ENCODE measurements at regions not wholly inside any gene's neighbourhood (a gene's known extent, or its start where the extent isn't known, plus 50 kb on each side); places are given as distances from the start of the nearest gene placed in this dataset.

DNA sequence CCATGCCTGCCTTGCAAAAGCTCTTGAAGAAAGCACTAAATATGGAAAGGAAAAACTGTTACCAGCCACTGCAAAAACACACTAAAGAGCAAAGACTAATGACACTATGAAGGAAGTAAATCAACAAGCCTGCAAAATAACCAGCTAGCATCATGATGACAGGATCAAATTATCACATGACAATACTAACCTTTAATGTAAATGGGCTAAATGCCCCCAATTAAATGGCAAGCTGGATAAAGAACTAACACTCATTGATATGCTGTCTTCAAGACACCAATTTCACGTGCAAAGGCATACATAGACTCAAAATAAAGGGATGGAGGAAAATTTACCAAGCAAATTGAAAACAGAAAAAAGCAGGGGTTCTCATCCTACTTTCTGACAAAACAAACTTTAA, 231.8 kb upstream of the RGMB start:
- TF ChIP-seq, protein P1, sequence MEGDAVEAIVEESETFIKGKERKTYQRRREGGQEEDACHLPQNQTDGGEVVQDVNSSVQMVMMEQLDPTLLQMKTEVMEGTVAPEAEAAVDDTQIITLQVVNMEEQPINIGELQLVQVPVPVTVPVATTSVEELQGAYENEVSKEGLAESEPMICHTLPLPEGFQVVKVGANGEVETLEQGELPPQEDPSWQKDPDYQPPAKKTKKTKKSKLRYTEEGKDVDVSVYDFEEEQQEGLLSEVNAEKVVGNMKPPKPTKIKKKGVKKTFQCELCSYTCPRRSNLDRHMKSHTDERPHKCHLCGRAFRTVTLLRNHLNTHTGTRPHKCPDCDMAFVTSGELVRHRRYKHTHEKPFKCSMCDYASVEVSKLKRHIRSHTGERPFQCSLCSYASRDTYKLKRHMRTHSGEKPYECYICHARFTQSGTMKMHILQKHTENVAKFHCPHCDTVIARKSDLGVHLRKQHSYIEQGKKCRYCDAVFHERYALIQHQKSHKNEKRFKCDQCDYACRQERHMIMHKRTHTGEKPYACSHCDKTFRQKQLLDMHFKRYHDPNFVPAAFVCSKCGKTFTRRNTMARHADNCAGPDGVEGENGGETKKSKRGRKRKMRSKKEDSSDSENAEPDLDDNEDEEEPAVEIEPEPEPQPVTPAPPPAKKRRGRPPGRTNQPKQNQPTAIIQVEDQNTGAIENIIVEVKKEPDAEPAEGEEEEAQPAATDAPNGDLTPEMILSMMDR (IDR thresholded peaks at IDR 0.05): no peak
- no peak for TF ChIP-seq POLR2A (IDR thresholded peaks at IDR 0.05)
